GM19023 (cell line): ENCODE measurements at regions not wholly inside any gene's neighbourhood (a gene's known extent, or its start where the extent isn't known, plus 50 kb on each side); places are given as distances from the start of the nearest gene placed in this dataset.

Experiments used
- ATAC-seq: cut with Tn5 transposase; IDR thresholded peaks from one replicate; pipeline ENCODE4 v1.9.1; 2021; ENCODE audit warnings: mild to moderate bottlenecking, moderate library complexity; ENCODE audit not compliant: unreplicated experiment

- ATAC-seq: no peak
Observed at GRCh38 chr11:92383430-92383829, 158.8 kb downstream of the FAT3 start.

- ATAC-seq: no peak
Observed at GRCh38 chr11:92384358-92384757, 159.7 kb downstream of the FAT3 start.

DNA sequence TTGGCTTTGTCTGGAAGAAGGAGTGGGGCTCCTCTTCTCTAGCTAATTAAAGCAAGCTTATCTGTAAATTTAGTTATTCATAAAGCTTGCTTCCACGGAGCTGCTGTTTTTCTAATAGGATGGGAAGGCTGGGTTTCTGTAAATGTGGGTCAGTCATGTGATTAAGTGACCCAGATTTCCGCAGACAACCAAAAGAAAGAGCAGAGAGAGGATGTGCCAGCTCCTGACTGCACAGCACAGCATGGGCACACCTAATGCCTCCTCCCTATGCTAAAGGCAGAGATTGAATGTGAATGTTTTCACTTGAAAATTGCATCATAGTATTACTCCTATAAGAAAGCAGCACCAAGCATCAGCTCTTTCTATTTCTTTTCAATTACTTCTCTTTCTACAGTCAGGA, 160.2 kb downstream of the FAT3 start:
- no peak for ATAC-seq

- no peak for ATAC-seq
Observed at GRCh38 chr11:92386577-92386976, 162.0 kb downstream of the FAT3 start.

- ATAC-seq: no peak
Observed at GRCh38 chr11:92387859-92388258, 163.2 kb downstream of the FAT3 start.

GRCh38 chr11:92388380-92388779, 163.8 kb downstream of the FAT3 start:
- ATAC-seq: no peak

- ATAC-seq: no peak
Observed at GRCh38 chr11:92390783-92391182, 166.2 kb downstream of the FAT3 start.

GRCh38 chr11:92391364-92391763, 166.7 kb downstream of the FAT3 start:
- ATAC-seq: no peak

GRCh38 chr11:92391808-92392207, 167.2 kb downstream of the FAT3 start:
- ATAC-seq: no peak

- no peak for ATAC-seq
Observed at GRCh38 chr11:92393218-92393617, 168.6 kb downstream of the FAT3 start.

GRCh38 chr11:92396133-92396532, 171.5 kb downstream of the FAT3 start:
- ATAC-seq: no peak

GRCh38 chr11:92397221-92397755, 172.7 kb downstream of the FAT3 start:
- no peak for ATAC-seq

- no peak for ATAC-seq
Observed at GRCh38 chr11:92399705-92400104, 175.1 kb downstream of the FAT3 start.

GRCh38 chr11:92401520-92401919, 176.9 kb downstream of the FAT3 start:
- no peak for ATAC-seq

DNA sequence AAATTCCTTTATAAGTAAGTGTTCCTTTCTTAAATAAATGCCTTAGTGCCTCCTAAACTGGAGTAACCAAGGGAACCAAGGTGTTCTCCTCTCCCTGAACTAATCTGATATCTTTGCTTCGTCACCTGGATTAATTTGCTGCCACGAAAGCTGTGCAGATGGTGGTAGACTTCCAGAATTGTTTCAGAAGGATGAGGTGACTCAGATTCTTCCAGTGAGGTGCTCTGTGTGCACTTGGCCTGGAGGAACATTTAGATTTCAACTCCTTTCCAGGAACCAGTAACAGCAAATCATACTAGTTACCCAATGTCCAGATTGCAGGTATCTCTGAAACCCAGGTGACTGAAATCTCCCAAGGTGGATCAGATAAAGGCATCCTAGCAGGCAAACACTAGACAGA, 181.9 kb downstream of the FAT3 start:
- no peak for ATAC-seq

DNA sequence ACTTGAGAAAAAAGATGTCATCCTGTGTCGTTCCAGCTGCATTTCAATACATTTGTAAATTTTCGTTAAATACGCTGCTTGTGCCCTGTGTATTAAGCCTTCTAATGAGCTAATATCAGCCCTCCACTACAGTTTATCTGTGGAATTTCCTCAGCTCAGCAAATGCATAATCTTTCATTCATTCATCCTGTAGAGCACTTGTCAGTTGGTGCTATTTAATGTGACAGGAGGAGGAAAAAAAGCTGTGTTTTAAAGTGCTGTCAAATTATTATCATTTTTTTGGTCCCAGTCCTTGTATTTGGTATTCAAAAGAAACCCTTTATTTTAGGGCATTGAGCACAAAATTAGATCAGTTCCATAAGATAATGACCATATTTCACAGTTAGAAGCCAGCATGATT, 184.7 kb downstream of the FAT3 start:
- no peak for ATAC-seq

GRCh38 chr11:92409956-92410355, 185.3 kb downstream of the FAT3 start:
- ATAC-seq: no peak

- ATAC-seq: no peak
Observed at GRCh38 chr11:92410526-92410925, 185.9 kb downstream of the FAT3 start.

DNA sequence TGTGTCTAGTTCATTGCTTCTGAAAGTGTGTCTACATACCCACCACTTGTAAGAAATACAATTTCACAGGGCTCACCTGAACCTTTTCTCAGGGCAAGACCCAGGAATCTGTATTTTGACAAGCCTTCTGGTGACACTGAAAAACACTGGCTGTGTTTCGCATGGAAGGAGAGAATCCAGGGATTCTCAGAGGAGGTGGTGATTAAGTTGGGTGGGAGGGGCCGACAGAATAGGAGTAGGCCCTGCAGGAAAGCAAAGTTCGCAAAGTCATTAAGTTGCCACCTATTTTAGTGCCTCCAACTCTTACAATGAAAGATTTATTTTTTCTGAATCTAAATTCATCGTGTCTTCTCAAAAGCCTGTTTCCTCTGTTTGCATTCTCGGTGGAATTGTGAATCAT, 186.8 kb downstream of the FAT3 start:
- ATAC-seq: no peak

GRCh38 chr11:92413757-92414513, 189.3 kb downstream of the FAT3 start:
- ATAC-seq: peak; percentile 82

- ATAC-seq: no peak
Observed at GRCh38 chr11:92416971-92417725, 192.5 kb downstream of the FAT3 start.
